B cell (primary cell): ENCODE measurements at regions not wholly inside any gene's neighbourhood (a gene's known extent, or its start where the extent isn't known, plus 50 kb on each side); places are given as distances from the start of the nearest gene placed in this dataset.

Experiments
- ATAC-seq: fragments of 200-7000 bp; cut with Tn5 transposase; one replicate; pipeline ENCODE4 v1.10.0; 2021; ENCODE audit warnings: low read depth, mild to moderate bottlenecking, moderate number of reproducible peaks, moderate library complexity
- CTCF ChIA-PET: fragments of 350-600 bp; sonication (Branson Sonifier 250); formaldehyde crosslinking; loops from one replicate; lab custom pipeline; 2021; ENCODE audit warnings: antibody characterized with exemption, inconsistent platforms; lab: Charles Lee
- POLR2A ChIA-PET: fragments of 350-600 bp; sonication (Branson Sonifier 250); formaldehyde crosslinking; loops from one replicate; lab custom pipeline; 2021; ENCODE audit warnings: antibody characterized with exemption; lab: Charles Lee
- DNase-seq: peaks from one replicate; pipeline ENCODE4 v3.0.0; 2013
- H2AFZ ChIP-seq: 2 replicates; pipeline ENCODE4 v1.6.1; 2012; ENCODE audit warnings: mild to moderate bottlenecking, low read depth, low read length; ENCODE audit not compliant: insufficient read depth, poor library complexity, severe bottlenecking
- H3K27ac ChIP-seq, 2 donors: 1 replicate in 1 of 2; 2 replicates in 1 of 2; pipeline ENCODE4 v1.5.1; 2012 to 2013; ENCODE audit warnings: low read length in 2 of 2, mild to moderate bottlenecking in 2 of 2, moderate library complexity in 1 of 2
- H3K27me3 ChIP-seq, 4 experiments: fragments of 200-600 bp in 1 of 4; sonication (generic) in 1 of 4; replicated peaks in 1 of 4; 1 replicate in 2 of 4; 2 replicates in 2 of 4; pipeline versions ENCODE4 v1.6.1 to v1.7.0; 2013 to 2016; ENCODE audit warnings: low read length in 3 of 4, mild to moderate bottlenecking in 2 of 4, mixed read lengths in 1 of 4, moderate library complexity in 1 of 4; ENCODE audit not compliant: insufficient read depth in 4 of 4, control insufficient read depth in 3 of 4; ENCODE audit errors: control extremely low read depth in 1 of 4
- H3K36me3 ChIP-seq, 2 experiments: replicated peaks in 1 of 2; 1 replicate in 1 of 2; 2 replicates in 1 of 2; pipeline versions ENCODE4 v1.6.1 to v1.7.1; 2013; ENCODE audit warnings: low read length in 1 of 2; ENCODE audit not compliant: insufficient read depth in 2 of 2, control insufficient read depth in 1 of 2; ENCODE audit errors: control extremely low read depth in 1 of 2, extremely low read depth in 1 of 2
- H3K4me1 ChIP-seq, 2 donors: fragments of 200-600 bp in 1 of 2; sonication (generic) in 1 of 2; 1 replicate in 1 of 2; 2 replicates in 1 of 2; pipeline versions ENCODE4 v1.5.1 to v1.6.1; 2013 to 2017; ENCODE audit warnings: low read length in 2 of 2; ENCODE audit not compliant: control insufficient read depth in 2 of 2, insufficient read depth in 2 of 2
- H3K4me2 ChIP-seq: replicated peaks from 2 replicates; pipeline ENCODE3; 2012; ENCODE audit warnings: mild to moderate bottlenecking, low read depth, low read length; ENCODE audit not compliant: poor library complexity, severe bottlenecking
- H3K4me3 ChIP-seq, 5 experiments: fragments of 200-600 bp in 1 of 5; sonication (generic) in 1 of 5; 1 replicate in 3 of 5; 2 replicates in 2 of 5; pipeline versions ENCODE4 v1.5.1 to v1.7.0; 2011 to 2016; ENCODE audit warnings: low read length in 4 of 5, mild to moderate bottlenecking in 4 of 5, low read depth in 2 of 5, control low read depth in 1 of 5, moderate library complexity in 1 of 5; ENCODE audit not compliant: insufficient read depth in 1 of 5; ENCODE audit errors: control extremely low read depth in 1 of 5, extremely low read depth in 1 of 5
- H3K79me2 ChIP-seq: fragments of 200-600 bp; sonication (generic); one replicate; pipeline ENCODE4 v1.6.0; 2016; ENCODE audit warnings: low read length; ENCODE audit not compliant: control insufficient read depth, insufficient read depth
- H3K9ac ChIP-seq: fragments of 200-600 bp; sonication (generic); 2 replicates; pipeline ENCODE4 v1.6.1; 2017; ENCODE audit warnings: mild to moderate bottlenecking, low read length, moderate library complexity
- H3K9me3 ChIP-seq, 3 donors: one replicate each; pipeline versions ENCODE4 v1.6.1 to v1.7.1; 2013; ENCODE audit warnings: low read length in 2 of 3; ENCODE audit not compliant: control insufficient read depth in 2 of 3, insufficient read depth in 1 of 3; ENCODE audit errors: control extremely low read depth in 1 of 3
- H4K20me1 ChIP-seq: 2 replicates; pipeline ENCODE4 v1.6.0; 2012; ENCODE audit warnings: mild to moderate bottlenecking, low read length; ENCODE audit not compliant: insufficient read depth, control insufficient read depth, poor library complexity, severe bottlenecking
- H3K27ac Mint-ChIP-seq: one replicate; pipeline ENCODE4 v1.8.0; 2021; ENCODE audit warnings: mixed read lengths
- H3K27me3 Mint-ChIP-seq: one replicate; pipeline ENCODE4 v1.8.0; 2021; ENCODE audit warnings: mixed read lengths
- H3K4me1 Mint-ChIP-seq: one replicate; pipeline ENCODE4 v1.8.0; 2021; ENCODE audit warnings: mixed read lengths
- H3K4me3 Mint-ChIP-seq: one replicate; pipeline ENCODE4 v1.8.0; 2021; ENCODE audit warnings: mixed read lengths
- H3K9me3 Mint-ChIP-seq: one replicate; pipeline ENCODE4 v1.8.0; 2022; ENCODE audit warnings: mixed read lengths; ENCODE audit not compliant: insufficient read depth
- EZH2 ChIP-seq: IDR thresholded peaks from 2 replicates; pipeline ENCODE4 v1.6.1; 2012; ENCODE audit warnings: borderline replicate concordance, low read depth, mild to moderate bottlenecking, moderate library complexity, low read length; ENCODE audit not compliant: insufficient read depth, poor library complexity, severe bottlenecking
- WGBS: methylation state at CpG from one replicate; pipeline ENCODE4 v1.1.5; 2013; ENCODE audit warnings: missing lambda C conversion rate; ENCODE audit not compliant: insufficient coverage; 5-methylcytosine and 5-hydroxymethylcytosine counted together
- intact Hi-C: fragments of 100-400 bp; cut with micrococcal nuclease; formaldehyde crosslinking; loops from one replicate; pipeline ENCODE4 v1.10.0; 2022
- TF ChIP-seq, protein P1 (sequence below): fragments of 200-600 bp; IDR thresholded peaks from one replicate; pipeline ENCODE4 v1.8.0; 2022; ENCODE audit warnings: antibody characterized with exemption, mild to moderate bottlenecking

DNA sequence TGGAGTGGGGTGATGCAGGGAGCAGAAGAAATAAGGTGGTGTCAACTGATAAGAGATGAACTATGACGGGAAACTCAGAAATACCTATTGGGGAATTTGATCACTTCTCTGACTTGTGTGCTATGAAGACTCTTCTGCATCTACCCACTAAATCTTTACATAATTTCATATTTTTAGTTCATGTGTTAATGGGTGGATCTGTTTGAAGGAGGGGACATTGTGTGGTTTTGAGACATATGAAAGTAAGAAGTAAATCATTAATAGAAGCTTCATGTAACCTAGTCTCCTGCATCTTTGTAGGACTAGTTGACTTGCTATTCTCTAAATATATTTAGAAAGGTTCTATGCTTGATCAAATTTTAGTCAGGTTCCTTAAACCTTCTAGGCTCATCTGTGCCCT lies 86.6 kb upstream of the MEI4 start:
- Histone ChIP-seq H3K36me3 (no peaks in the 10 kb centered on the region), H3K9ac (no peak overlapping the region), H3K27ac (no peak overlapping the region), H3K4me1 (no peaks in the 10 kb centered on the region), H4K20me1 (no peaks in the 10 kb centered on the region), H3K79me2 (no peaks in the 10 kb centered on the region), H3K27me3 (no peaks in the 10 kb centered on the region), H3K4me2 (no peak overlapping the region), H3K4me3 (no peak overlapping the region), H2AFZ (no peak overlapping the region), H3K9me3 (peaks cover 0 to 4% (median 0%) of the 10 kb centered on the region in 3 donors)
- Mint-ChIP-seq H3K27ac (no peak overlapping the region), H3K4me1 (no peaks in the 10 kb centered on the region), H3K27me3 (no peaks in the 10 kb centered on the region), H3K4me3 (no peak overlapping the region), H3K9me3 (peaks cover 3% of the 10 kb centered on the region)
- POLR2A ChIA-PET, result no interaction called here
- DNase-seq (no peak), ATAC-seq (no peak)
- TF ChIP-seq, protein P1, sequence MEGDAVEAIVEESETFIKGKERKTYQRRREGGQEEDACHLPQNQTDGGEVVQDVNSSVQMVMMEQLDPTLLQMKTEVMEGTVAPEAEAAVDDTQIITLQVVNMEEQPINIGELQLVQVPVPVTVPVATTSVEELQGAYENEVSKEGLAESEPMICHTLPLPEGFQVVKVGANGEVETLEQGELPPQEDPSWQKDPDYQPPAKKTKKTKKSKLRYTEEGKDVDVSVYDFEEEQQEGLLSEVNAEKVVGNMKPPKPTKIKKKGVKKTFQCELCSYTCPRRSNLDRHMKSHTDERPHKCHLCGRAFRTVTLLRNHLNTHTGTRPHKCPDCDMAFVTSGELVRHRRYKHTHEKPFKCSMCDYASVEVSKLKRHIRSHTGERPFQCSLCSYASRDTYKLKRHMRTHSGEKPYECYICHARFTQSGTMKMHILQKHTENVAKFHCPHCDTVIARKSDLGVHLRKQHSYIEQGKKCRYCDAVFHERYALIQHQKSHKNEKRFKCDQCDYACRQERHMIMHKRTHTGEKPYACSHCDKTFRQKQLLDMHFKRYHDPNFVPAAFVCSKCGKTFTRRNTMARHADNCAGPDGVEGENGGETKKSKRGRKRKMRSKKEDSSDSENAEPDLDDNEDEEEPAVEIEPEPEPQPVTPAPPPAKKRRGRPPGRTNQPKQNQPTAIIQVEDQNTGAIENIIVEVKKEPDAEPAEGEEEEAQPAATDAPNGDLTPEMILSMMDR, result no peak
- TF ChIP-seq EZH2, result no peak
- intact Hi-C loops, result no loop called here
- no CpG with 5 or more reads among the region's 1 CpG for WGBS
- CTCF ChIA-PET, result no interaction called here

DNA sequence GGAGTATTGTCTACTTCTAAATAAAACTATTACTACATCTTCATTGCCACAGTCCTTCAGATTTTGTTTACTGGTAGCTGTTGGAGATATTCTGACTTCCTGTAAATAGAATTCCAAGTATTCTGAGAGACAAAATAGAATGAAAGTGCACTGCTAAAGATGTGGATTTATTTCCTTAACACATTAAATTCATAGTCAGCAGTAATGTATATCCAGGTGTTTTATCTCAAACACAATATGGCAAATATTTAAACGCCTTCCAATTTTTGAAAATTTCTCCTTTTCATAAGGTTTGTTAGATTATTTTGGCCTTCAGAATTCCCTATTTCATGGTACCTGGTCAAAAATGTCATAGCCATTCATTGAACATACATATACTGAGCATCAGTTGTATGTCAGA lies 84.3 kb upstream of the MEI4 start:
- DNase-seq (no peak), ATAC-seq (no peak)
- Mint-ChIP-seq H3K27me3 (no peaks in the 10 kb centered on the region), H3K4me3 (no peak overlapping the region), H3K4me1 (no peaks in the 10 kb centered on the region), H3K9me3 (no peaks in the 10 kb centered on the region), H3K27ac (no peak overlapping the region)
- no peaks in the 10 kb centered on the region for H4K20me1 ChIP-seq
- TF ChIP-seq, protein P1, result no peak
- no peak for TF ChIP-seq EZH2
- no peaks in the 10 kb centered on the region for H3K36me3 ChIP-seq
- H3K4me1 ChIP-seq, result no peaks in the 10 kb centered on the region
- no peak overlapping the region for H3K4me3 ChIP-seq
- H3K9me3 ChIP-seq, result peaks cover 0 to 4% (median 0%) of the 10 kb centered on the region in 3 donors
- no peaks in the 10 kb centered on the region for H3K79me2 ChIP-seq
- H3K9ac ChIP-seq, result no peak overlapping the region
- no peak overlapping the region for H3K27ac ChIP-seq
- H3K27me3 ChIP-seq, result no peaks in the 10 kb centered on the region
- no peak overlapping the region for H3K4me2 ChIP-seq
- POLR2A ChIA-PET, result no interaction called here
- CTCF ChIA-PET, result no interaction called here
- H2AFZ ChIP-seq, result no peak overlapping the region
- WGBS, result no CpG with 5 or more reads among the region's 1 CpG
- intact Hi-C loops, result no loop called here
